Suprapubic skin (tissue), 4 donors: ENCODE measurements at regions not wholly inside any gene's neighbourhood (a gene's known extent, or its start where the extent isn't known, plus 50 kb on each side); places are given as distances from the start of the nearest gene placed in this dataset.

Experiments used
- DNase-seq, 2 donors: peaks; one replicate each; pipeline ENCODE4 v3.0.0-alpha.2; 2019; ENCODE audit warnings: low spot score in 2 of 2
- H3K27ac ChIP-seq: fragments of 200-600 bp; sonication (generic); one replicate; pipeline ENCODE4 v1.5.1; 2019
- H3K27me3 ChIP-seq: fragments of 200-600 bp; sonication (generic); one replicate; pipeline ENCODE4 v1.5.1; 2019
- H3K36me3 ChIP-seq: fragments of 200-600 bp; sonication (generic); one replicate; pipeline ENCODE4 v1.5.1; 2019
- H3K4me1 ChIP-seq: fragments of 200-600 bp; sonication (generic); one replicate; pipeline ENCODE4 v1.5.1; 2019
- H3K4me3 ChIP-seq: fragments of 200-600 bp; sonication (generic); one replicate; pipeline ENCODE4 v1.5.1; 2019; ENCODE audit warnings: mild to moderate bottlenecking
- H3K9me3 ChIP-seq: fragments of 200-600 bp; sonication (generic); one replicate; pipeline ENCODE4 v1.5.1; 2019
- EP300 ChIP-seq: sonication (generic); formaldehyde crosslinking; IDR thresholded peaks from one replicate; pipeline ENCODE4 v1.6.1; 2017; ENCODE audit warnings: antibody characterized with exemption
- POLR2A ChIP-seq, 2 donors: fragments of 450-650 bp; IDR thresholded peaks; one replicate each; pipeline ENCODE4 v1.6.1; 2017; ENCODE audit warnings: antibody characterized with exemption in 2 of 2, mild to moderate bottlenecking in 2 of 2, moderate library complexity in 2 of 2
- POLR2AphosphoS5 ChIP-seq, 3 donors: sonication (generic); formaldehyde crosslinking; IDR thresholded peaks; one replicate each; pipeline ENCODE4 v1.6.1; 2017; ENCODE audit warnings: antibody characterized with exemption in 3 of 3
- WGBS: methylation state at CpG from one replicate; pipeline ENCODE4 v1.1.5; 2018; 5-methylcytosine and 5-hydroxymethylcytosine counted together
- TF ChIP-seq, protein P1 (sequence below), 2 donors: fragments of 200-600 bp in 1 of 2; fragments of 450-650 bp in 1 of 2; sonication (generic) in 1 of 2; IDR thresholded peaks; one replicate each; pipeline ENCODE4 v1.5.1; 2016 to 2019; ENCODE audit warnings: antibody characterized with exemption in 2 of 2, mild to moderate bottlenecking in 1 of 2, moderate library complexity in 1 of 2

DNA sequence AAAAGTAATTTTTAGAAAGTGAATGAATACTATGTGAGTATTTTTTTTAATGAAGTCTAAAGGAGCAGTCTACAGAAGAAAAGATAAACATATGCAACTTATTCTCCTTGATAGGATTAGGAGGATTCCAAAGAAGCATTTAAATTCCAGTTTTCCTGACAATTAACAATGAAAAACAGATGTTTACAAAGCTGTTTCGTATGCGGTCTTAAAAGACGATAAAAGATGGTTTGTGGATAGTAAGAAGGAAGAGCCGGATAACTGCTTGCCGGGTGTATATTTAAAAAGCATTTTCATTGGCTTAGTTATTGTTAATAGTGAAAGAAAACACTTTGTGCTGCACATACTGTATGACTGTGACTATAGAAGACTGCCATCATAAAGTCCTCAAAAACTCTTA lies 120.0 kb upstream of the C11orf58 start:
- Histone ChIP-seq H3K4me3 (no peak overlapping the region), H3K27me3 (peaks cover 49% of the 10 kb centered on the region)
- 65% methylated on average over 5 of the region's 5 CpGs for WGBS

GRCh38 chr11:16615480-16615879 lies 123.0 kb upstream of the C11orf58 start:
- no peak overlapping the region for H3K27ac ChIP-seq
- WGBS: 62% methylated on average over 2 of the region's 2 CpGs
- H3K27me3 ChIP-seq: peaks cover 79% of the 10 kb centered on the region
- H3K4me1 ChIP-seq: peaks cover 26% of the 10 kb centered on the region
- no peak for DNase-seq
- no peaks in the 10 kb centered on the region for H3K9me3 ChIP-seq
- H3K36me3 ChIP-seq: no peaks in the 10 kb centered on the region
- H3K4me3 ChIP-seq: no peak overlapping the region
- TF ChIP-seq, protein P1, sequence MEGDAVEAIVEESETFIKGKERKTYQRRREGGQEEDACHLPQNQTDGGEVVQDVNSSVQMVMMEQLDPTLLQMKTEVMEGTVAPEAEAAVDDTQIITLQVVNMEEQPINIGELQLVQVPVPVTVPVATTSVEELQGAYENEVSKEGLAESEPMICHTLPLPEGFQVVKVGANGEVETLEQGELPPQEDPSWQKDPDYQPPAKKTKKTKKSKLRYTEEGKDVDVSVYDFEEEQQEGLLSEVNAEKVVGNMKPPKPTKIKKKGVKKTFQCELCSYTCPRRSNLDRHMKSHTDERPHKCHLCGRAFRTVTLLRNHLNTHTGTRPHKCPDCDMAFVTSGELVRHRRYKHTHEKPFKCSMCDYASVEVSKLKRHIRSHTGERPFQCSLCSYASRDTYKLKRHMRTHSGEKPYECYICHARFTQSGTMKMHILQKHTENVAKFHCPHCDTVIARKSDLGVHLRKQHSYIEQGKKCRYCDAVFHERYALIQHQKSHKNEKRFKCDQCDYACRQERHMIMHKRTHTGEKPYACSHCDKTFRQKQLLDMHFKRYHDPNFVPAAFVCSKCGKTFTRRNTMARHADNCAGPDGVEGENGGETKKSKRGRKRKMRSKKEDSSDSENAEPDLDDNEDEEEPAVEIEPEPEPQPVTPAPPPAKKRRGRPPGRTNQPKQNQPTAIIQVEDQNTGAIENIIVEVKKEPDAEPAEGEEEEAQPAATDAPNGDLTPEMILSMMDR (IDR thresholded peaks at IDR 0.05): no peak
- TF ChIP-seq POLR2A (IDR thresholded peaks at IDR 0.05) (no peak), POLR2AphosphoS5 (IDR thresholded peaks at IDR 0.05) (no peak), EP300 (no peak)

More for the DNA sequence above, 120.0 kb upstream of the C11orf58 start:
- Histone ChIP-seq H3K4me1 (peaks cover 8% of the 10 kb centered on the region), H3K36me3 (no peaks in the 10 kb centered on the region), H3K9me3 (no peaks in the 10 kb centered on the region), H3K27ac (no peak overlapping the region)
- DNase-seq: no peak
- TF ChIP-seq EP300 (no peak), POLR2A (IDR thresholded peaks at IDR 0.05) (no peak), POLR2AphosphoS5 (IDR thresholded peaks at IDR 0.05) (no peak)
- TF ChIP-seq, protein P1 (IDR thresholded peaks at IDR 0.05): no peak

DNA sequence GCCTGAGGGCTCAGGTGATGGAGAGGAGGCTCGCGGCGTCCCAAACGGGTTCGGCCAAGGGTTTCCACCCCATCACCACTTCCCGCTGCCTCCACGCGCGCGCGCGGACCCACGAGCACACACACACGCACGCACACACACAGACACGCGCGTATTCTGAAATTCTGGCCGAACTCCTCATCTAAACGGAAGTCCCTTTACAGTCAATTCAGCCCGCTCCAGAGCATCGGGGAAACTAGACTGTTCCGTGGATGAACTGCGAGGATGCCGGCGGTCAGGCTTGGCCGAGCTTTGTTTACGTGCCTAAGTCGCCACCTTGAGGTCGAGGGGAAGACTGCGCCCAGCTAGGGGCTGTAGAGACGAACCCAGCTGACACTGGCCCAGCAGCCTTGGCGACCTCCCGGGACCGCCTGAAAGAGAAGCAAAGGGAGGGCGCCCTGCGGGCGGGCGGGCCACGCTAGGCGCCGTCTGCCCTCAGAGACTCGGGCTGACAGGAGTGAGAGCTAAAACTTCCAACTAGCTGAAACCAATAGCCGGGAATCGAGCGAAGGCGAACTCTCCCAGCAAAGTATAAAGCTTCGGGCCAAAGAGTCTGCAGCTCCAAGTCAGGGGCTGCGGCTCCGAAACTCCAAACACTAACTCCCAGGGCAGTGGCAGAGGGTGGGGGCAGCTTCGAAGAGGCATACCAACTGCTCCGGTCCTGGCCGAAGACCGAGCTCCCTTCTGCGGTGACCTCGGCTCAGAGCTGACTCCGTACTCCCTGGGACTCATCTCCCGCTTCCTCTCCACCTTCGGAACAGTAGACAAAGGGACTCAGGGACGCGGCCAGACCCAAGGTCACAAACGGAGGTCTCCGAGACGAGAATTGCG lies 124.7 kb upstream of the C11orf58 start:
- H3K27ac ChIP-seq: no peak overlapping the region
- peak in 1 of 2 donors; percentile 88 for DNase-seq

DNA sequence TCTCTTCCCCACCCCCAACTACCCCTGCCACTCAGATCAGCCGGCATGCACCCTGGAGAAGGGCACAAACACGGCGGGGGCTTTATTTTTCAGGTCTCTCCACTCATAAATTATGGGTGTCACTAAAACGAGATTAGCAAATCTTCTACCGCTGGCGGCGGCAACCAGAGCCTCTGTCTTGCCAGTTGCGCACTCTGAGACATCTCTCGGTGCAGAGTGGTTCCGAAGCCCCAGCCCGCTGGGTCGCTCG lies 125.3 kb upstream of the C11orf58 start:
- TF ChIP-seq POLR2A (IDR thresholded peaks at IDR 0.05) (no peak), POLR2AphosphoS5 (IDR thresholded peaks at IDR 0.05) (no peak)
- TF ChIP-seq, protein P1 (IDR thresholded peaks at IDR 0.05): no peak
- Histone ChIP-seq H3K27ac (no peak overlapping the region), H3K4me1 (peaks cover 26% of the 10 kb centered on the region), H3K27me3 (peaks cover 94% of the 10 kb centered on the region), H3K36me3 (no peaks in the 10 kb centered on the region), H3K9me3 (no peaks in the 10 kb centered on the region), H3K4me3 (peak overlapping the region; percentile 39)
- DNase-seq: peak in 1 of 2 donors; percentile 64
- WGBS: 0% methylated on average over 8 of the region's 13 CpGs

More for the DNA sequence above, 124.7 kb upstream of the C11orf58 start:
- Histone ChIP-seq H3K4me3 (peak overlapping the region; percentile 39), H3K27me3 (peaks cover 93% of the 10 kb centered on the region), H3K36me3 (no peaks in the 10 kb centered on the region), H3K9me3 (no peaks in the 10 kb centered on the region), H3K4me1 (peaks cover 26% of the 10 kb centered on the region)
- 1% methylated on average over 21 of the region's 65 CpGs for WGBS
- no peak for TF ChIP-seq EP300
- TF ChIP-seq, protein P1 (IDR thresholded peaks at IDR 0.05): peak; percentile 54 to 87

GRCh38 chr11:16612566-16613261 lies 125.7 kb upstream of the C11orf58 start:
- Histone ChIP-seq H3K36me3 (no peaks in the 10 kb centered on the region), H3K9me3 (no peaks in the 10 kb centered on the region), H3K27ac (no peak overlapping the region), H3K4me3 (peak overlapping the region; percentile 39), H3K4me1 (peaks cover 27% of the 10 kb centered on the region), H3K27me3 (peaks cover 94% of the 10 kb centered on the region)
- peak in 1 of 2 donors; percentile 49 for DNase-seq
- WGBS: 6% methylated on average over 26 of the region's 26 CpGs
- TF ChIP-seq POLR2AphosphoS5 (IDR thresholded peaks at IDR 0.05) (no peak), POLR2A (IDR thresholded peaks at IDR 0.05) (no peak), EP300 (no peak)
- TF ChIP-seq, protein P1 (IDR thresholded peaks at IDR 0.05): no peak
